Stimulated activated CD4-positive, alpha-beta T cell treated with anti-CD3 and anti-CD28 coated beads, Interleukin-4, amount 100 ng/mL, for 4 hours (primary cell): ENCODE measurements at regions not wholly inside any gene's neighbourhood (a gene's known extent, or its start where the extent isn't known, plus 50 kb on each side); places are given as distances from the start of the nearest gene placed in this dataset.

Experiments
- DNase-seq, 2 experiments: peaks; one replicate each; pipeline ENCODE4 v3.0.0-alpha.2; 2020

DNA sequence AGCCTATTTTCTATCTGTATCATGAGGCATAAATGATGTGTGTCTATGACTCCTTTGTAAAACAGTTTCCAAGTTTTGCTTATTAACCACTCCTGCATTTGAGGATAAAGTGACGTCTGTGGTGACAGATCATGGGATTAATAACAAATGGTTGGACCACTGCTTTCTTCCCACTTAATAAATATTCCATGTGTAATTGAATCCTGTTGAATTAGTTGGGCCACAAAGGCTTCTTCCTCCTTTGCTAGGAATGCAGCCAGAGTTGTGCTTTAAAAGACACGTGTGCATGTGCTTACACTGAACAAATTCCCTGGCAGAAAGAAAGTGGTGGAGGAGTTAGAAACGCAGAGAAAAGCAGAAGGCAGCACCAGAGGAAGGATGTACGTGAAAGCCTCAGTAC lies 150.2 kb downstream of the ACTBL2 start:
- no peak for DNase-seq

GRCh38 chr5:57327561-57328367 lies 153.9 kb downstream of the GPBP1 start:
- DNase-seq = no peak

DNA sequence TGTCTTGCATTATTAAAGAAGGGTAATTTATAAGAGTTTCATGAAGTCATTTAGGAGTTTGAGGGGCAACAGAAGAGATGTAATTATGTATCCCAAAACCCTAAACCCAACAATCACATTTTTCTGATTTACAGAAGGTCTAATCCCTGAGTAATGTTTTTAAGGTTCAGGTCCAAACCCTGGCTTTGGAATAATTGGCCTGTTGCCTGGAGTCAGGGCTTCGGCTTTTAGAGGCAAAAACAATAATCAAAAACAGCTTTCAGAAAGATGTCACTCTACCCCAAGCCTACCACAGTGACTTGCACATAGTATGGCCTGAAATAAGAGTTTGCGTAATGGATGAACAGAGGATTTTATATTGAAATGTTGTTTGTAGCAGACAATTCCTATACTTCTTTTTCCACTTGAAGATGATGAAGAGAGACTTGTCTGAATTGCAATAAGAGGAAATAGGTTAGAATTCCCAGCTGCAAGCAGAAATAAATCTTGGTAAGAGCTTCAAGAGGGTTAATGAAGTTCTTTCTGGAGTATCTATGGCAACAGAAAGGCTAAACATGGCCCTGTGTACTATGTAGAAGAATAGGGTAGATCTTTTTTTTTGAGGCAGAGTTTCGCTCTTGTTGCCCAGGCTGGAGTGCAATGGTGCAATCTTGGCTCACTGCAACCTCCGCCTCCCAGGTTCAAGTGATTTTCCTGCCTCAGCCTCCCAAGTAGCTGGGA lies 152.0 kb downstream of the GPBP1 start:
- DNase-seq = no peak

GRCh38 chr5:57324861-57325260 lies 151.0 kb downstream of the GPBP1 start:
- no peak for DNase-seq

DNA sequence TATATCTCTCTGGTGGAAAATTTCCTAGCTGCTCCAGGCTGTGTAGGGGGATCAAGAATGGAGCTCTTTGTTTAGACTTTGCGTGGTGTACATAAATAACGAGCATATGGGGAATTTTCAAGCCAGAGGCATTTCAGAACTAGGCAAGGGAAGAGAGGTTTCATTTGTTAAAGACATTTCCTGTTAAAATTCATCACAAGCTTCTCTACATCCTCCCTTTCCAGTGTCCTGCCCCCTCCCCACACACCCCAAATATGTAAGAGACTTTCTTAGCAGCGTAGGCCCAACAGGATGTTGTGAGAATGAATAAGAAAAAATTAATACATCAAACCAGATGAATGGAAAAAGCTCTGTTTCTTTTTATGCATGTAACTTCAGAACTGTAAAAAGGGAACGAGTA lies 150.3 kb downstream of the GPBP1 start:
- no peak for DNase-seq

DNA sequence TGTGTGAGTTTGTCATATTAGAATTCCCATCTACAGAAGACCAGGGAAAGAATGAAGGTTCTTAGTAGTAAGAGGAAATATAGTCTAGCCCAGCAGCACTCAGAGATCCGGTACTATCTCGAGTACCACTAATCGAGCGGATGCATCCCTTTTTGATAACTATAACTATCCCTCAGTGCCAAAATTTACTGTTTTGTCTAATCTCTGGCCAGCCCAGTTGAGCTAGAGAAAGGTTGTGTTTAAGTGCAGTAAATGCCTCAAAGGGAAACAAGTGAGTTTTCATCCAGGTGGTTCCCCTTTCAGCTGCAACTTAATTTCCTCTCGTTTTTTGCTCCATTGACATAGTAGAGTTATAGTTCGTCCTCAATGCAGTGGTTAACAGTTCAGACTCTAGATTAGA lies 146.7 kb downstream of the GPBP1 start:
- no peak for DNase-seq

GRCh38 chr5:57319628-57320027 lies 145.8 kb downstream of the GPBP1 start:
- DNase-seq = no peak

DNA sequence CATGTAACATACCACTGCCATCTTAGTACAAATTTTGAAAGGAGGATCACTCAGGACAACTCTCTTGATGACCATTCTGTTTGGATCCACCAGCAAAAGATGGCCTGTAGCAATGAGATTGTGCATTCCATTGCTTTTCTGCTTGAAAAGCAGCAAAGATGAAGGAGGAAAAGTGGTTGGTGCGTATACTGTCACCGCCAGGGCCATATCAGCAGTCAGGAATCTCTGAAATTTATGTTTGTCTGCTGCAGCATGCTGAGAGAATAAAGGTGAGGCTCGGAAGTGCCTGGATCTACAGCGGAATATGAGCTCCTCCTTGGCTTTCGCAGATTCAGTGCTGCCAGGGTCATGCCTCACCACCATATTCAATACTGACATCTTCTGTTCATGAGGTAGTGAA lies 144.4 kb downstream of the GPBP1 start:
- no peak for DNase-seq

DNA sequence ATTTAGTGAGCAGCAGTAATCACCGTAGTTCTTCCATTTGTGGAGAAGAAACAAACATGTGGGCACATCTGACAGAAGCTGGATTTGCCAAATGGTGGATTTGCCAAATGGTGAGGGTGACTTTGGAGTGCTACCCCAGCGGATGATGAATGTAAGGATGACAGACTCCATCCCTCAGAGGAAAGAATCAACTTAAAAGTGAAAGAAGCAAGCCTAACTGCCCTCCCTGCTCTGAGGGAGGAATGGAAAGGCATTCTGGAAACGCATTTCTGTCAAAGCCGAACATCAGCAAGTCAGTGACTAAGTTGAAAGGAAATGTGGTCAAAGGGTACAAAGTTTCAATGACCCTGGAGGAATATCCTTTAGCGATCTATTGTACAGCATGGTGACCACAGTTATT lies 143.5 kb downstream of the GPBP1 start:
- no peak for DNase-seq

GRCh38 chr5:57316798-57317327 lies 143.0 kb downstream of the GPBP1 start:
- no peak for DNase-seq

- DNase-seq = no peak
Measured at GRCh38 chr5:57315941-57316340, 142.1 kb downstream of the GPBP1 start.
